ENCODE measurements at regions not wholly inside any gene's neighbourhood (a gene's known extent, or its start where the extent isn't known, plus 50 kb on each side); places are given as distances from the start of the nearest gene placed in this dataset.
A peak's percentile ranks its signal among the peaks of the same experiment; 100 is the strongest.
"Not testable (repeated sequence)": the region's sequence is repeated elsewhere in the genome, so short reads cannot be mapped to it uniquely, and the experiment has no call there.

GRCh38 chr22:48497743-48498520 is 1329.7 kb downstream of the BRD1 start:
- not testable (repeated sequence) for H3K27ac Mint-ChIP-seq; H3K27ac ChIP-seq (ENCODE audit: low read depth); H3K27me3 Mint-ChIP-seq (ENCODE audit: insufficient read depth, low read depth, poor library complexity); H3K27me3 ChIP-seq (ENCODE audit: insufficient read depth); H3F3A ChIP-seq (replicated peaks; ENCODE audit: low read depth); H3K4me2 ChIP-seq; H3K4me1 ChIP-seq (ENCODE audit: insufficient read depth); H2AFZ ChIP-seq; H3K36me3 ChIP-seq (ENCODE audit: insufficient read depth); H3K79me2 ChIP-seq (replicated peaks; ENCODE audit: insufficient read depth); H4K20me1 ChIP-seq (replicated peaks; ENCODE audit: insufficient read depth); H3K4me3 ChIP-seq; H3K4me3 Mint-ChIP-seq; H3K9me2 ChIP-seq (ENCODE audit: insufficient read depth); H3K36me3 Mint-ChIP-seq (ENCODE audit: low read depth); H3K9me3 Mint-ChIP-seq
- DNase-seq (ENCODE audit: low spot score): peak; percentile 51
- ATAC-seq: peak; percentile 63
- H3K4me1 Mint-ChIP-seq: peaks cover 56% of the 10 kb centered on the region

- Mint-ChIP-seq H3K36me3 (ENCODE audit: low read depth) (peaks cover under 1% of the 10 kb centered on the region; the same call in 1 of the 3 replicates), H3K4me3 (peak overlapping the region; percentile 66; the same call in 2 of the 3 replicates), H3K27ac (no peak overlapping the region), H3K27me3 (ENCODE audit: insufficient read depth, low read depth, poor library complexity) (peaks cover 6% of the 10 kb centered on the region), H3K4me1 (peaks cover 64% of the 10 kb centered on the region), H3K9me3 (no peaks in the 10 kb centered on the region)
- no peak overlapping the region for H3K27ac ChIP-seq (ENCODE audit: low read depth)
- H4K20me1 ChIP-seq (replicated peaks; ENCODE audit: insufficient read depth): no peaks in the 10 kb centered on the region
- no peaks in the 10 kb centered on the region for H3K27me3 ChIP-seq (ENCODE audit: insufficient read depth)
- no peaks in the 10 kb centered on the region for H3K36me3 ChIP-seq (ENCODE audit: insufficient read depth)
- H2AFZ ChIP-seq: no peak overlapping the region
- peaks cover 1% of the 10 kb centered on the region for H3K4me1 ChIP-seq (ENCODE audit: insufficient read depth)
- no peaks in the 10 kb centered on the region for H3K9me2 ChIP-seq (ENCODE audit: insufficient read depth)
- no peaks in the 10 kb centered on the region for H3F3A ChIP-seq (replicated peaks; ENCODE audit: low read depth)
- H3K79me2 ChIP-seq (replicated peaks; ENCODE audit: insufficient read depth): peaks cover 13% of the 10 kb centered on the region
- ATAC-seq: peak; percentile 62
- H3K4me3 ChIP-seq: peak overlapping the region; percentile 48
- peak; percentile 47 for DNase-seq (ENCODE audit: low spot score)
- peak overlapping the region; percentile 71 for H3K4me2 ChIP-seq
- TF ChIP-seq EZH2 (IDR thresholded peaks at IDR 0.05; ENCODE audit: low read depth, unreplicated experiment) (no peak), EZH2phosphoT487 (IDR thresholded peaks at IDR 0.05; ENCODE audit: unreplicated experiment) (no peak), CREB1 (CRISPR knock-in tag; IDR thresholded peaks at IDR 0.05; ENCODE audit: low read depth) (no peak), CTCF (conservative IDR thresholded peaks at IDR 0.05; ENCODE audit: low read depth in 2 of 2) (no peak), STAT1 (IDR thresholded peaks at IDR 0.05; ENCODE audit: unreplicated experiment) (no peak), ZNF462 (CRISPR knock-in tag; IDR thresholded peaks at IDR 0.05) (no peak), NANOG (IDR thresholded peaks at IDR 0.05; ENCODE audit: borderline replicate concordance) (no peak), POLR2AphosphoS5 (IDR thresholded peaks at IDR 0.05; ENCODE audit: low read depth) (no peak), ZNF114 (CRISPR knock-in tag; IDR thresholded peaks at IDR 0.05) (no peak), ZNF331 (CRISPR knock-in tag; IDR thresholded peaks at IDR 0.05; ENCODE audit: low read depth) (no peak)
These were observed 1330.6 kb downstream of the BRD1 start for GRCh38 chr22:48496987-48497650.

Measured in GM23338 (cell line).